K562 (cell line): ENCODE measurements at regions not wholly inside any gene's neighbourhood (a gene's known extent, or its start where the extent isn't known, plus 50 kb on each side); places are given as distances from the start of the nearest gene placed in this dataset.

Source experiments
- ATAC-seq: fragments of 200-7000 bp; cut with Tn5 transposase; 3 replicates; pipeline ENCODE4 v1.9.1; 2020; ENCODE audit warnings: moderate library complexity
- BruUV-seq: library from RNA; stranded (reverse); fragments of 400-500 nt; replicated peaks from 2 replicates; lab custom pipeline; 2021; lab: Mats Ljungman, UMichigan
- CTCF ChIA-PET: fragments of 300-600 bp; formaldehyde crosslinking; extraction: SDS; loops from one replicate; lab custom pipeline; 2021; ENCODE audit warnings: low intra/inter-chr PET ratio; lab: Yijun Ruan, JAX
- POLR2A ChIA-PET: fragments of 300-600, 350-650 bp; sonication (Branson Sonifier 250); formaldehyde crosslinking; extraction: SDS; loops from one replicate; lab custom pipeline; 2021; ENCODE audit warnings: antibody characterized with exemption, inconsistent platforms; lab: Yijun Ruan, JAX
- DNase-seq, 4 experiments: peaks; one replicate each; pipeline versions ENCODE4 v3.0.0 to v3.0.0-alpha.2; 2011 to 2018; ENCODE audit warnings: low spot score in 3 of 4, mixed read lengths in 3 of 4; ENCODE audit errors: extremely low read depth in 1 of 4
- FAIRE-seq: peaks from 2 replicates; lab custom pipeline; 2011; peaks lifted over from hg19 to GRCh38; lab: Jason Lieb, UNC
- H2AFZ ChIP-seq: 2 replicates; pipeline ENCODE4 v1.6.0; 2011; ENCODE audit warnings: low read depth, low read length, control low read depth, inconsistent platforms
- H3K27ac ChIP-seq: fragments of 200-600 bp; 3 replicates; pipeline ENCODE4 v1.8.0; 2011; ENCODE audit warnings: low read depth, mild to moderate bottlenecking, control low read depth, inconsistent platforms, low read length, moderate library complexity, mixed read lengths; ENCODE audit errors: extremely low read depth
- H3K27me3 ChIP-seq, 2 experiments: fragments of 300-600 bp in 1 of 2; 2 replicates in 1 of 2; 3 replicates in 1 of 2; pipeline versions ENCODE4 v1.6.0 to v1.8.0; 2011; ENCODE audit warnings: inconsistent platforms in 2 of 2, low read length in 2 of 2, mild to moderate bottlenecking in 1 of 2, mixed read lengths in 1 of 2, moderate library complexity in 1 of 2; ENCODE audit not compliant: control insufficient read depth in 2 of 2, insufficient read depth in 2 of 2
- H3K36me3 ChIP-seq: fragments of 300-600 bp; 3 replicates; pipeline ENCODE4 v1.8.0; 2011; ENCODE audit warnings: mild to moderate bottlenecking, low read length, inconsistent platforms; ENCODE audit not compliant: control insufficient read depth, insufficient read depth
- H3K4me1 ChIP-seq, 2 experiments: fragments of 200-600 bp in 1 of 2; replicated peaks in 1 of 2; 2 replicates in 1 of 2; 3 replicates in 1 of 2; pipeline versions ENCODE4 v1.5.1 to v1.8.0; 2011; ENCODE audit warnings: inconsistent platforms in 2 of 2, low read length in 2 of 2, mild to moderate bottlenecking in 1 of 2, mixed read lengths in 1 of 2, moderate library complexity in 1 of 2; ENCODE audit not compliant: control insufficient read depth in 2 of 2, insufficient read depth in 2 of 2
- H3K4me2 ChIP-seq: 2 replicates; pipeline ENCODE4 v1.6.1; 2011; ENCODE audit warnings: low read length, control low read depth, inconsistent platforms, mixed read lengths; ENCODE audit not compliant: insufficient read depth
- H3K4me3 ChIP-seq: fragments of 200-600 bp; sonication (generic), shearing (Covaris generic); 2 replicates; pipeline ENCODE4 v1.5.1; 2016; ENCODE audit warnings: control low read depth, inconsistent platforms
- H3K79me2 ChIP-seq: fragments of 200-600 bp; 3 replicates; pipeline ENCODE4 v1.8.0; 2011; ENCODE audit warnings: low read length, inconsistent platforms; ENCODE audit not compliant: control insufficient read depth, insufficient read depth
- H3K9ac ChIP-seq, 2 experiments: 2 replicates each; pipeline versions ENCODE4 v1.6.0 to v1.6.1; 2011; ENCODE audit warnings: low read depth in 2 of 2, low read length in 2 of 2, control low read depth in 1 of 2, inconsistent platforms in 1 of 2, mild to moderate bottlenecking in 1 of 2, mixed read lengths in 1 of 2; ENCODE audit not compliant: insufficient read depth in 1 of 2
- H3K9me1 ChIP-seq: one replicate; pipeline ENCODE4 v1.6.0; 2011; ENCODE audit warnings: inconsistent platforms, mild to moderate bottlenecking, low read length, moderate library complexity; ENCODE audit not compliant: control insufficient read depth, insufficient read depth
- H3K9me3 ChIP-seq: replicated peaks from 2 replicates; pipeline ENCODE4 v1.5.1; 2011; ENCODE audit warnings: low read depth, low read length, inconsistent platforms; ENCODE audit not compliant: control insufficient read depth, insufficient read depth
- H4K20me1 ChIP-seq: replicated peaks from 2 replicates; pipeline ENCODE4 v1.6.1; 2011; ENCODE audit warnings: low read length, inconsistent platforms, mixed read lengths; ENCODE audit not compliant: control insufficient read depth, insufficient read depth
- ARHGAP35 ChIP-seq: fragments of 450-650 bp; IDR thresholded peaks from 2 replicates; pipeline ENCODE4 v1.6.1; 2018; ENCODE audit not compliant: partially characterized antibody
- CBX5 ChIP-seq: IDR thresholded peaks from 2 replicates; pipeline ENCODE4 v1.6.1; 2014; ENCODE audit warnings: low read depth, borderline replicate concordance
- CEBPB ChIP-seq: fragments of 450-650 bp; IDR thresholded peaks from 2 replicates; pipeline ENCODE4 v1.6.1; 2016; ENCODE audit warnings: missing genetic modification characterization, missing compliant biosample characterization
- CHD2 ChIP-seq: IDR thresholded peaks from 2 replicates; pipeline ENCODE4 v1.6.1; 2011; ENCODE audit warnings: low read depth, low read length
- E2F6 ChIP-seq, 2 experiments: IDR thresholded peaks; 2 replicates each; pipeline ENCODE4 v1.6.1; 2011; ENCODE audit warnings: borderline replicate concordance in 1 of 2, control low read depth in 1 of 2, low read depth in 1 of 2, low read length in 1 of 2, mild to moderate bottlenecking in 1 of 2, mixed read lengths in 1 of 2, moderate library complexity in 1 of 2; ENCODE audit not compliant: insufficient read depth in 1 of 2, insufficient read length in 1 of 2, poor library complexity in 1 of 2, severe bottlenecking in 1 of 2; ENCODE audit errors: extremely low read depth in 1 of 2
- EHMT2 ChIP-seq: fragments of 450-650 bp; IDR thresholded peaks from 2 replicates; pipeline ENCODE4 v1.6.1; 2018; ENCODE audit warnings: antibody characterized with exemption
- EP300 ChIP-seq: IDR thresholded peaks from 2 replicates; pipeline ENCODE4 v1.6.1; 2012; ENCODE audit warnings: low read length, improper control_type of control experiment
- HDAC1 ChIP-seq, 2 experiments: fragments of 450-650 bp; IDR thresholded peaks; 2 replicates each; pipeline ENCODE4 v1.6.1; 2016 to 2017; ENCODE audit warnings: inconsistent platforms in 1 of 2, mild to moderate bottlenecking in 1 of 2, moderate library complexity in 1 of 2
- MIER1 ChIP-seq: fragments of 450-650 bp; IDR thresholded peaks from 2 replicates; pipeline ENCODE4 v1.6.1; 2016; ENCODE audit warnings: antibody characterized with exemption, mild to moderate bottlenecking, low read depth
- NFATC3 ChIP-seq: fragments of 450-650 bp; IDR thresholded peaks from 2 replicates; pipeline ENCODE4 v1.6.1; 2017; ENCODE audit warnings: mild to moderate bottlenecking
- RFX7 ChIP-seq: fragments of 250-450 bp; sonication (Bioruptor Pico); IDR thresholded peaks from 2 replicates; pipeline ENCODE4 v1.5.1; 2021; ENCODE audit warnings: mild to moderate bottlenecking
- SMARCC2 ChIP-seq: fragments of 450-650 bp; IDR thresholded peaks from 2 replicates; pipeline ENCODE4 v1.6.1; 2017; ENCODE audit warnings: antibody characterized with exemption, moderate library complexity, mild to moderate bottlenecking, low read depth
- ZBTB1 ChIP-seq: sonication (generic); formaldehyde crosslinking; IDR thresholded peaks from 2 replicates; pipeline ENCODE4 v1.8.1; 2023; ENCODE audit warnings: missing genetic modification reagents, low read depth, mild to moderate bottlenecking, borderline replicate concordance
- ZBTB7A ChIP-seq: IDR thresholded peaks from 2 replicates; pipeline ENCODE4 v1.6.1; 2011; ENCODE audit warnings: low read depth, mild to moderate bottlenecking, low read length, moderate library complexity, borderline replicate concordance; ENCODE audit not compliant: control insufficient read depth
- ZFP36 ChIP-seq: fragments of 150-350 bp; IDR thresholded peaks from 2 replicates; pipeline ENCODE4 v1.6.1; 2018; ENCODE audit warnings: low read length, low read depth; ENCODE audit not compliant: partially characterized antibody
- ZNF507 ChIP-seq: conservative IDR thresholded peaks from 2 replicates; pipeline ENCODE4 v1.6.1; 2017; ENCODE audit warnings: missing genetic modification characterization, missing compliant biosample characterization
- ZNF57 ChIP-seq: fragments of 450-650 bp; formaldehyde crosslinking; IDR thresholded peaks from 2 replicates; pipeline ENCODE4 v1.4.0; 2020; ENCODE audit warnings: mild to moderate bottlenecking, moderate library complexity
- ZNF764 ChIP-seq: fragments of 250-450 bp; sonication (Bioruptor Pico); IDR thresholded peaks from 2 replicates; pipeline ENCODE4 v1.4.0; 2020; ENCODE audit warnings: low read depth, mild to moderate bottlenecking, moderate library complexity
- WGBS: fragments of 100-300 bp; shearing (Covaris generic); methylation state at CpG from one replicate; pipeline ENCODE4 v1.1.6; 2016; ENCODE audit warnings: low coverage, mixed read lengths; ENCODE audit not compliant: insufficient coverage; ENCODE audit errors: missing lambda C conversion rate; 5-methylcytosine and 5-hydroxymethylcytosine counted together
- in situ Hi-C: fragments of 300-500 bp; cut with MboI; formaldehyde crosslinking; loops from 4 replicates; pipeline ENCODE4 v1.15.0; 2018; ENCODE audit warnings: inconsistent platforms, mixed read lengths
- intact Hi-C: fragments of 100-400 bp; cut with micrococcal nuclease; formaldehyde crosslinking; loops from 2 replicates; pipeline ENCODE4 v1.14.2; 2022

DNA sequence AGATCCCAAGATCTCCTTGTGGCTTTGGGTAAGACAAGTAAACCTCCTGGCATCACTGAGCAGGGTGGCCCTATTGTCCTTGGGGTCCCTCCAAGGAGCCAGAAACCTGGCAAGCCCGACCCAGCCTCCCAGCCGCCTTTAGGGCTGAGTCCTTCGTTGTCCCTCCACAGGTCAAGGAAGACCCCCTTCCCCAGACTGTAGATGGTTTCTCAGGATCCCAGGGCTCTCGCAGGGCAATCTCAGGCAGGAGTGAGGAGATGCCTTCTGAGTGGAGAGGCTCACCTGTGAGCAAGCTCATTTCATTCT lies 71.6 kb upstream of the CSF3R start:
- CTCF ChIA-PET: interaction anchor here (0.7 to 1.3 kb wide), 2 partner anchors 109 to 672 kb away, joined by 3 read pairs; no protein-coding TSS in a partner anchor
- no peak for ATAC-seq
- in situ Hi-C loops: no loop called here

More for the DNA sequence above, 71.6 kb upstream of the CSF3R start:
- TF ChIP-seq ZBTB7A (no peak), CEBPB (tag) (no peak), CBX5 (no peak), ARHGAP35 (no peak), MIER1 (no peak), ZBTB1 (no peak), CHD2 (no peak), SMARCC2 (no peak), NFATC3 (no peak), HDAC1 (IDR thresholded peaks at IDR 0.05) (no peak), E2F6 (IDR thresholded peaks at IDR 0.05; ENCODE audit: borderline replicate concordance in 1 of 2, extremely low read depth in 1 of 2, insufficient read depth in 1 of 2, insufficient read length in 1 of 2, low read depth in 1 of 2, low read length in 1 of 2, poor library complexity in 1 of 2, severe bottlenecking in 1 of 2) (no peak), EHMT2 (no peak), ZNF507 (tag) (no peak), ZNF57 (CRISPR knock-in tag) (no peak), ZNF764 (CRISPR knock-in tag) (no peak), ZFP36 (no peak), EP300 (no peak), RFX7 (no peak)
- Histone ChIP-seq H3K9me1 (no peaks in the 10 kb centered on the region), H3K27ac (no peak overlapping the region), H3K4me3 (no peak overlapping the region), H3K4me2 (no peak overlapping the region), H3K9ac (no peak overlapping the region), H3K36me3 (no peaks in the 10 kb centered on the region), H4K20me1 (no peaks in the 10 kb centered on the region), H2AFZ (no peak overlapping the region), H3K79me2 (no peaks in the 10 kb centered on the region), H3K27me3 (peaks cover 19 to 39% of the 10 kb centered on the region in 2 experiments; a peak in 4 of 5 replicates), H3K9me3 (no peaks in the 10 kb centered on the region), H3K4me1 (no peaks in the 10 kb centered on the region)
- intact Hi-C loops: loop anchor here (10.0 kb wide), 1 partner anchor 881 kb away; no protein-coding TSS in a partner anchor
- POLR2A ChIA-PET: interaction anchor here (0.7 kb wide), 1 partner anchor 73 kb away, joined by 3 read pairs; no protein-coding TSS in a partner anchor
- FAIRE-seq (no peak), DNase-seq (no peak)
- no TSS peak for BruUV-seq
- WGBS: 0% methylated on average over 4 of the region's 4 CpGs
